HUDEP-2 (cell line): ENCODE measurements at regions not wholly inside any gene's neighbourhood (a gene's known extent, or its start where the extent isn't known, plus 50 kb on each side); places are given as distances from the start of the nearest gene placed in this dataset.
"Not testable (repeated sequence)": the region's sequence is repeated elsewhere in the genome, so short reads cannot be mapped to it uniquely, and the experiment has no call there.

Experiments used
- DNase-seq, 76 experiments: peaks; one replicate each; lab custom pipeline; 2025; ENCODE audit not compliant: unreplicated experiment in 76 of 76; lab: John Stamatoyannopoulos, UW

DNA sequence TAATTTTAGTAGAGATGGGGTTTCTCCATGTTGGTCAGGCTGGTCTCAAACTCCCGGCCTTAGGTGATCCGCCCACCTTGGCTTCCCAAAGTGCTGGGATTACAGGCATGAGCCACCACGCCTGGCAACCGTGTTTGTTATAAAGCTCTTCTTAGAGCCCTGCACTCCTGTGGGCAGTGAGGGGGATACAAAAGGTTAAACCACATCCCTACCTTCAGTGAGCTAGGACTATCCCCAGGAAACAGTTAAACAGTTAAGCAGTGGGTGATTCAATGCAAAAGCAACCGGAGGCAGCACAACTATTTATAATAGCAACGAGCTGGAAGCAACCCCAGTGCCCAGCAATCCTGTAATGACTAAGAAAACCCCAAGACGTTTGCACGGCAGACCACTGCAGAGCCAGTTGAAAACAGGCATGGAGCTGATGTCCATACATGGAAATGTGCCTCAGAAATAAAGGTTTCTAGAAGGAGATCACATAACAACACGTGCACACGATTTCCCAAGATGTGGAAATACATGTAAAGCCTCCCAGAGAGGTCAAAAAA lies 107.2 kb upstream of the LYZL2 start:
- DNase-seq, result no peak

- no peak for DNase-seq
These were observed 105.3 kb upstream of the LYZL2 start for GRCh38 chr10:30734901-30735300.

GRCh38 chr10:30732671-30733070 lies 103.1 kb upstream of the LYZL2 start:
- DNase-seq, result no peak

DNA sequence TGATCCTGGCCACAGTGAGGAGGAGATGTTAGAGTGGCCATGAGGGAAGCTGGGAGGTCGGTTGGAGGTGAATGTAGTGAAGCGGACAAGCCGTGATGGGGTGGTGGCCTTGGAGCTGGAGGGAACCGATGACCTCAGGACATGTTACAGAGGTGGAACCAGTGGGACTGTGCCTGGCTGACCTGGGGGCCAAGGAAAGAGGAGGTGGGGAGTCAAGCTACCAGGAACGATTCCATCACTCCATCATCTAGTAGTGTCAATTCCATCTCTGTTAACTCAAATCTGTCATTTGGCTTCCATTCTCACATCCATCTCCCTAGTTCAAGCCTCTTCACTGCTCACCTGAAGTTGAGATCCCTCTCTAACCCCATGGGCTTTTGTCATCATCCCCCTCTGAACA lies 102.4 kb upstream of the LYZL2 start:
- DNase-seq, result no peak

DNA sequence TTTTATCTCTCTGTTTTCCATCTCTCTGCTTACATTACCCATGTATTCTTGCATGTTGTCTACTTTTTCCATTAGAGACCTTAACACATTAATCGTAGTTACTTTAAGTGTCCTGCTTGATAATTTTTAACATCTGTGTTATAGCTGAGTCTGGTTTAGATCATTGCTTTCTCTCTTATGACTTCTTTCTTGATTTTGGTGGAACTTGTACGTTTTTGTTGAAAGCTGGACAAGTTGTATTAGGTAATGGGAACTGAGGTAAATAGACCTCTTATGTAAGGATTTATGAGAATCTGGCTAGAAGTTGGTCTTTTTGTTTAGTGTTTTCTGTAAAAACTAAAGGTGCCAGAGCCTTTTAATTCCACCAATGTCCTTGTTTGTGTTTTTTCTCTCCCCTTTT lies 100.8 kb upstream of the LYZL2 start:
- no peak for DNase-seq

DNA sequence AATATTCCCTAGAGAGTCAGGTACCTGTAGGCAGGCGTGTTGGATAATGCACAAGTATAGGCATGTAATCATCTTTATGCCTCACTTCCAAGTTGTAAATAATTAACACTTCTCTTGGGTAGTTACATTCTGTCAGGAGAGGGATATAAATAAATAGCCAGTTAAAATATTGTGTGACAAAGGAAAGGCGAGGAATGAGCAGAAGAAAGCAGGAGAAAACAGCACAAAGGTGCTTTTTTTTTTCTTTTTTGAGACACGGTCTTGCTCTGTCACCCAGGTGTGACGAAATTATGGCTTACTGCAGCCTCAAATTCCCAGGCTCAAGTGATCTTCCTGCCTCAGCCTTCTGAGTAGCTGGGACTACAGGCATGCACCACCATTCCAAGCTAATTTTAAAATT lies 99.2 kb upstream of the LYZL2 start:
- no peak for DNase-seq

GRCh38 chr10:30728127-30728526 lies 98.6 kb upstream of the LYZL2 start:
- DNase-seq, result no peak

GRCh38 chr10:30727524-30727923 lies 98.0 kb upstream of the LYZL2 start:
- no peak for DNase-seq

GRCh38 chr10:30726783-30727414 lies 97.3 kb upstream of the LYZL2 start:
- peak in 62 of 76 experiments; percentile 1 to 79 (median 41) for DNase-seq

- no peak for DNase-seq
These were observed 96.1 kb upstream of the LYZL2 start for GRCh38 chr10:30725661-30726060.

GRCh38 chr10:30724296-30724695 lies 94.7 kb upstream of the LYZL2 start:
- no peak for DNase-seq

GRCh38 chr10:30722956-30723620 lies 93.5 kb upstream of the LYZL2 start:
- no peak for DNase-seq

DNA sequence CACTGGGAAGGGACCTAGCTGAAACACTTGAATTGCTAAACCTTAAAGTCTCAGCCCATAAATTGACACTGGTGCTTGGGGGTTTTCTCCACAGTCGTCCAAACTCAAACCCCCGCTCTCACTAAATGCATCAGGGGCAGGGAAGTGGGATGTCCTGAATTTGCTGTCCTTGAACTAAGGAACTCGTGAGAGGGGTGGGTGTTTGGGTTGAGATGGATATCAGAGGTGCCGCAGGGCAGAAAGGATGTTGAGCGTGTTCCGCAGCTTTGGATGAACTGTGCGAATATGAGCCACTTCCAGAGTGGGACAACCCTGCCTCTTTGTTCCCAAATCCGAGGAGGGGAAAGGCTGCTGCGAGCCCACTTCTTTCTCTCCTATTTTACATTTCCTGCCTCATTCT lies 90.3 kb upstream of the LYZL2 start:
- DNase-seq, result no peak

DNA sequence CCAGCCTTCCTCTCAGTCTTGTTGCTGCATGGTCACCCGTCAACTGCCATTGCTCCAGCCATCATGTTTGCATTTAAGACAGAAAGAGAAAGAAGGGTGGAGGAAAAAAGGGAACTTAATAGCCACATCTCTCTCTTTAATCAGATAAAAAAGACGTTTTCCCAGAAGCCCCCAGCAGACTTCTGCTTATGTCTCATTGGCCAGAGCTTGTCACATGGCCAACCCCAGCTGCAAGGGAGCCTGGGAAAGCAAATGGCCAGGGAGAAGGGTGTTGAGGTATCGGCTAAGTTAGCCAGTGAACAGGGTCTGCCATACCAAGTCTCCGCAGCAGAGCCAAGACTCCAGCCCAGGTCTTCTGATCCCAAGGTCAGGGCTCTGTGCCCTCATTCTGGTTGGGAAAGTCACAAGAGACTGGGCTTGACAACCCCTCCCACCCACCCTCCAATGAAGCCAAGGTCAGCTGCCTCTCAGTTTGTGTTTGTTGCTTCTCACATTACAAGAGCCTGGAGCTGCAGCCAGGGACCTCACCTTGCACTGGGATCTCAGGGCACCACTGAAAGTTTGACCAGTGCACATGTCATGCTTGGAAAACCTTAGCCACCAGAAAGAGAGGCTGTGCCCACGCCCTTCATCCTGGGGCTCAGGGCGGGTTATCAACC lies 80.3 kb upstream of the LYZL2 start:
- DNase-seq, result no peak

- no peak for DNase-seq
These were observed 79.7 kb upstream of the LYZL2 start for GRCh38 chr10:30709229-30709628.

GRCh38 chr10:30708234-30708633 lies 78.7 kb upstream of the LYZL2 start:
- no peak for DNase-seq

GRCh38 chr10:30706189-30706588 lies 76.6 kb upstream of the LYZL2 start:
- DNase-seq, result not testable (repeated sequence)

DNA sequence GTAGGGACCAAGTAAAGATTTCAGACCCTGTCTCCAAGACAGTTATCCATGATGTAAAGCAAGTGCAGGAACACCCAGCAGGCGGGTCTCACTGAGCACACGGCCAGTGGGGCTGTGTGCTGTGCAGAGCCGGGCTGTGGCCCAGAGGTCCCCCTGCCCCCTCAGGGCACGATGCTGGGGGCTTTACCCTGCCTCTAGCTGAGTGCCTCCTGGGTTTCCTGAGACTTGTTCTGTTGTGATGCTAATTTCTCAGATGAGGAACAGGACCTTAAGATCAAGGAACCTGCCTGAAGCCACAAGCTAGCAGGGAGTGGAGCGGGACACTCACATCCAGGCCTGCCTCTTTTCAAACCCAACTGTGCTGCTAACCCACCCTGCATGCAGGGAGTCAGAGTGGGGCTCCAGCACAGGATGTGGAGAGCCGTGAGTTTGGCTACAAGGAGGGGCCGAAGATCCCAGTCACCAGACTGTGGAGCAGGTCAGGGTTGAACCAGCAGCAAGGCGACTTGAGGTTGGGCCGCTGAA lies 76.1 kb upstream of the LYZL2 start:
- no peak for DNase-seq

- DNase-seq, result no peak
These were observed 75.6 kb upstream of the LYZL2 start for GRCh38 chr10:30705101-30705624.

DNA sequence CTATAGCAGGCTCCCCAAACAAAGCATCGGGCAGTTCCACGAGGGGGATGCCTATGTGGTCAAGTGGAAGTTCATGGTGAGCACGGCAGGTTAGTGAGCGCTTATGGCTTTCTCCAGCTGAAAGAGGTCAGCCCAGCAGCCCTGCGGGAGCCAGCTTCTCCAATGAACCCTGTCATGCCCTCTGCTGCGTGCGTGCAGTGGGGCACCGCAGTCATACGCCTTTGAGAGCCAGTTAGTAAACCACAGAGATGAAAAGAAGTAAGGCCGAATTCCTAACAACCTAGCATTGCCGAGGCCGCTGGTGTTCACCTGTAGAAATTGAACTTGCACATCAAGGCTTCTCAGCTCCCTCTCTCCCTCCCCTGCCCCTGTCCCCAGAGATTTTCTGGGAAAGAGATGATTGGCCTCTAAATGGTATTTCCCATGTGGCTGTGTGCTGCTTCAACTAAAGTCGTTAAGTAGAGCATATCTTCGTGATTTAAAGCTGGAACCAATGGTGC lies 75.1 kb upstream of the LYZL2 start:
- DNase-seq, result not testable (repeated sequence)

GRCh38 chr10:30704026-30704600 lies 74.6 kb upstream of the LYZL2 start:
- no peak for DNase-seq
